SU-DHL-6 (cell line): ENCODE measurements at regions not wholly inside any gene's neighbourhood (a gene's known extent, or its start where the extent isn't known, plus 50 kb on each side); places are given as distances from the start of the nearest gene placed in this dataset.

Experiments
- H2AFZ ChIP-seq: fragments of 200-600 bp; sonication (generic); 2 replicates; pipeline ENCODE4 v1.6.1; 2014; ENCODE audit warnings: low read depth, mild to moderate bottlenecking, moderate library complexity, mixed read lengths, antibody characterized with exemption, low read length; ENCODE audit not compliant: severe bottlenecking
- H3F3A ChIP-seq: fragments of 200-600 bp; shearing (Covaris generic); 2 replicates; pipeline ENCODE4 v1.6.0; 2016; ENCODE audit warnings: antibody characterized with exemption, mild to moderate bottlenecking; ENCODE audit not compliant: insufficient read depth
- H3K27ac ChIP-seq: fragments of 200-600 bp; sonication (generic); 2 replicates; pipeline ENCODE4 v1.5.1; 2016; ENCODE audit warnings: low read depth, mild to moderate bottlenecking, low read length, moderate library complexity, mixed read lengths
- H3K27me3 ChIP-seq: fragments of 200-600 bp; sonication (generic), shearing (Covaris generic); 2 replicates; pipeline ENCODE4 v1.6.0; 2014; ENCODE audit warnings: mild to moderate bottlenecking, low read length
- H3K36me3 ChIP-seq: fragments of 200-600 bp; sonication (generic); 2 replicates; pipeline ENCODE4 v1.6.1; 2014; ENCODE audit warnings: mild to moderate bottlenecking, low read length, mixed read lengths
- H3K4me2 ChIP-seq: fragments of 300-600, 200-600 bp; shearing (Covaris generic), sonication (generic); 2 replicates; pipeline ENCODE4 v1.6.0; 2014; ENCODE audit warnings: low read length, low read depth, mild to moderate bottlenecking; ENCODE audit not compliant: poor library complexity, severe bottlenecking
- H3K4me3 ChIP-seq: fragments of 200-600 bp; sonication (generic); 2 replicates; pipeline ENCODE4 v1.5.1; 2014; ENCODE audit warnings: antibody characterized with exemption, low read length, mild to moderate bottlenecking, mixed read lengths; ENCODE audit not compliant: insufficient read depth, poor library complexity, severe bottlenecking
- H3K79me2 ChIP-seq: fragments of 200-600 bp; sonication (generic); 2 replicates; pipeline ENCODE4 v1.6.1; 2014; ENCODE audit warnings: mild to moderate bottlenecking, low read length, moderate library complexity; ENCODE audit not compliant: insufficient read depth
- H3K9ac ChIP-seq: fragments of 200-600 bp; sonication (generic); 2 replicates; pipeline ENCODE4 v1.7.0; 2014; ENCODE audit warnings: mild to moderate bottlenecking, low read length
- H3K9me2 ChIP-seq: fragments of 200-600 bp; sonication (generic); replicated peaks from 2 replicates; pipeline ENCODE4 v1.6.1; 2014; ENCODE audit warnings: low read length; ENCODE audit not compliant: insufficient read depth
- H3K9me3 ChIP-seq: fragments of 200-600 bp; sonication (generic); 2 replicates; pipeline ENCODE4 v1.6.1; 2014; ENCODE audit warnings: low read length, mixed read lengths; ENCODE audit not compliant: insufficient read depth
- H4K20me1 ChIP-seq: fragments of 200-600 bp; sonication (generic); 2 replicates; pipeline ENCODE4 v1.6.1; 2014; ENCODE audit warnings: low read depth, mild to moderate bottlenecking, antibody characterized with exemption, low read length, moderate library complexity, mixed read lengths
- CTCF ChIP-seq: fragments of 200-600 bp; sonication (generic); IDR thresholded peaks from one replicate; pipeline ENCODE4 v1.5.1; 2017; ENCODE audit warnings: antibody characterized with exemption, mild to moderate bottlenecking, low read length, moderate library complexity; ENCODE audit not compliant: insufficient read depth, poor library complexity, severe bottlenecking
- EZH2phosphoT487 ChIP-seq: fragments of 200-600 bp; sonication (generic), shearing (Covaris generic); conservative IDR thresholded peaks from 2 replicates; pipeline ENCODE4 v1.6.1; 2018; ENCODE audit warnings: mild to moderate bottlenecking, antibody characterized with exemption, low read length, moderate library complexity, mixed read lengths

GRCh38 chr4:170818786-170819185 lies 729.0 kb upstream of the AADAT start:
- Histone ChIP-seq H3K4me3 (no peak overlapping the region), H2AFZ (no peak overlapping the region), H3K9me3 (no peaks in the 10 kb centered on the region), H3K79me2 (no peaks in the 10 kb centered on the region), H3K4me2 (no peak overlapping the region), H3K9ac (no peak overlapping the region), H4K20me1 (no peaks in the 10 kb centered on the region), H3K36me3 (no peaks in the 10 kb centered on the region), H3K27ac (no peak overlapping the region), H3K27me3 (no peaks in the 10 kb centered on the region), H3F3A (no peaks in the 10 kb centered on the region), H3K9me2 (no peaks in the 10 kb centered on the region)
- TF ChIP-seq CTCF (no peak), EZH2phosphoT487 (no peak)

GRCh38 chr4:170805352-170805751 lies 715.6 kb upstream of the AADAT start:
- no peak for TF ChIP-seq CTCF
- TF ChIP-seq EZH2phosphoT487, result no peak
- Histone ChIP-seq H3F3A (no peaks in the 10 kb centered on the region), H3K27me3 (no peaks in the 10 kb centered on the region), H3K4me3 (no peak overlapping the region), H3K9ac (no peak overlapping the region), H3K9me2 (no peaks in the 10 kb centered on the region), H2AFZ (no peak overlapping the region), H3K4me2 (no peak overlapping the region), H3K36me3 (no peaks in the 10 kb centered on the region), H3K9me3 (no peaks in the 10 kb centered on the region), H4K20me1 (no peaks in the 10 kb centered on the region), H3K27ac (no peak overlapping the region), H3K79me2 (no peaks in the 10 kb centered on the region)

- H3K9me2 ChIP-seq, result no peaks in the 10 kb centered on the region
- no peak overlapping the region for H3K9ac ChIP-seq
- no peak overlapping the region for H3K27ac ChIP-seq
- H3K4me3 ChIP-seq, result no peak overlapping the region
- H3K79me2 ChIP-seq, result no peaks in the 10 kb centered on the region
- H3F3A ChIP-seq, result no peaks in the 10 kb centered on the region
- H4K20me1 ChIP-seq, result no peaks in the 10 kb centered on the region
- no peak overlapping the region for H2AFZ ChIP-seq
- H3K36me3 ChIP-seq, result no peaks in the 10 kb centered on the region
- H3K9me3 ChIP-seq, result no peaks in the 10 kb centered on the region
- no peaks in the 10 kb centered on the region for H3K27me3 ChIP-seq
- H3K4me2 ChIP-seq, result no peak overlapping the region
- TF ChIP-seq CTCF, result no peak
- no peak for TF ChIP-seq EZH2phosphoT487
Measured at GRCh38 chr4:170804930-170805329, 715.2 kb upstream of the AADAT start.
